ENCODE measurements at regions not wholly inside any gene's neighbourhood (a gene's known extent, or its start where the extent isn't known, plus 50 kb on each side); places are given as distances from the start of the nearest gene placed in this dataset.

DNA sequence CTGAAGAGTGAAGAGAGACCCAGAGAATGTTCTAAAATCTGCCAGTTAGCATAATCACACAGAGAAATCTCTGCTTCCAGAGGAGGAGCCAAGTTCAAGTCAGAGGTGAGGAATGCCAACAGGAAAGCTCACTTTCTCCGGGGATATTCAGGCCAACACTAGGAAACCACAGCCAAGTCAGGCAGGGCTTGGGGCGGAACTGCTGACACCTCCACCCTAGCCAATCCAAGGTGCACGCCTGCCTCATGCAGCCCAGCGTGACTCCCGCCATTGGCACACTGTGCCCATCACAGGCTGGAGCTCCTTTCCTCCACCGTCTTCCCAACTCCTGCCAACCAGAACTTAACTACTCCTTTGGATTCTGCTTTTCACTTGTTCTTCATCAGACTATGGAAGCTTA, 374.3 kb upstream of the CCDC196 start:
- TF ChIP-seq POLR2A (IDR thresholded peaks at IDR 0.05), result no peak
- TF ChIP-seq, protein P1, sequence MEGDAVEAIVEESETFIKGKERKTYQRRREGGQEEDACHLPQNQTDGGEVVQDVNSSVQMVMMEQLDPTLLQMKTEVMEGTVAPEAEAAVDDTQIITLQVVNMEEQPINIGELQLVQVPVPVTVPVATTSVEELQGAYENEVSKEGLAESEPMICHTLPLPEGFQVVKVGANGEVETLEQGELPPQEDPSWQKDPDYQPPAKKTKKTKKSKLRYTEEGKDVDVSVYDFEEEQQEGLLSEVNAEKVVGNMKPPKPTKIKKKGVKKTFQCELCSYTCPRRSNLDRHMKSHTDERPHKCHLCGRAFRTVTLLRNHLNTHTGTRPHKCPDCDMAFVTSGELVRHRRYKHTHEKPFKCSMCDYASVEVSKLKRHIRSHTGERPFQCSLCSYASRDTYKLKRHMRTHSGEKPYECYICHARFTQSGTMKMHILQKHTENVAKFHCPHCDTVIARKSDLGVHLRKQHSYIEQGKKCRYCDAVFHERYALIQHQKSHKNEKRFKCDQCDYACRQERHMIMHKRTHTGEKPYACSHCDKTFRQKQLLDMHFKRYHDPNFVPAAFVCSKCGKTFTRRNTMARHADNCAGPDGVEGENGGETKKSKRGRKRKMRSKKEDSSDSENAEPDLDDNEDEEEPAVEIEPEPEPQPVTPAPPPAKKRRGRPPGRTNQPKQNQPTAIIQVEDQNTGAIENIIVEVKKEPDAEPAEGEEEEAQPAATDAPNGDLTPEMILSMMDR (IDR thresholded peaks at IDR 0.05), result no peak
